ENCODE measurements at regions not wholly inside any gene's neighbourhood (a gene's known extent, or its start where the extent isn't known, plus 50 kb on each side); places are given as distances from the start of the nearest gene placed in this dataset.

DNA sequence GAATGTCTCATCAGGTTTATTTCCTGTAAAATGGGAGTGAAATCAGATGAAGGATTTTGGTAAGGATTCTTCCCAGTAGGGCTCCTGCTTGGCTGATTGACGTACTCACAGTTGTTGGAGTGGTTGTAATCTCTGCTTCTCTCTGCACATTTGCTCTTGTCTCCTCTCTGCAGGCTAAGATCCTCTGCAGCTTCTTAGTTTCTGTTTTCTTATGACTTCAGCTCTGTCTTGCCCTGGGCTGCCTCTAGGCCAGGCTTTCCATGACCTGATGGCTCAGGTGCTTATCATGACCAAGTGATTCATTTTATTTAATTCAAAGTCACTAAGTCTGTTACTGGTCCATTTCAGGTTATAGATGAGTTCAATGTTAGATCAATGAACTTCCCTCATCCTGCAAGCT lies 394.5 kb upstream of the DDHD1 start:
- in situ Hi-C loops (cut with HindIII; ENCODE audit: low pct_unique_long_range_greater_than_20kb, low sequenced_read_pairs) = no loop called here
- DNase-seq (ENCODE audit: low read depth) = no peak

DNA sequence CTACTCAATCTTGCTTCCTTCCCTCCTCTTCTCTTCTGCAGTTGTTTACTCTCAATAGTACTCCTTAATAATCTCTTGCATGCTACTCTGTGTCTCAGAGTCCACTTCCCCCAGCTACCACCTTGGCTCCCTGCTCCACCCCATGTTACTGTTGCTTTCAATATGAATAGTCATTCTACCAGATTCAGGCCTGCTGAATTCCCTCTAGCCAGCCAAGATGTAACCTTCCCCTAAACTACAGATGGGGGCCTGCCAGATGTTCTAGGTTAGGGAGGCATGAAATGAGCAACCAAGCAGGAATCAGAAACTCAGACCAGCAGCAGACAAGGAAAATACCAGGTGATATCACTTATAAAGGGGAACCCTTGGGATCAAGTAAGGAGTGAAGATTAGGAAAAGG lies 392.1 kb upstream of the DDHD1 start:
- in situ Hi-C loops (cut with HindIII; ENCODE audit: low pct_unique_long_range_greater_than_20kb, low sequenced_read_pairs) = no loop called here
- no peak for DNase-seq (ENCODE audit: low read depth)

DNA sequence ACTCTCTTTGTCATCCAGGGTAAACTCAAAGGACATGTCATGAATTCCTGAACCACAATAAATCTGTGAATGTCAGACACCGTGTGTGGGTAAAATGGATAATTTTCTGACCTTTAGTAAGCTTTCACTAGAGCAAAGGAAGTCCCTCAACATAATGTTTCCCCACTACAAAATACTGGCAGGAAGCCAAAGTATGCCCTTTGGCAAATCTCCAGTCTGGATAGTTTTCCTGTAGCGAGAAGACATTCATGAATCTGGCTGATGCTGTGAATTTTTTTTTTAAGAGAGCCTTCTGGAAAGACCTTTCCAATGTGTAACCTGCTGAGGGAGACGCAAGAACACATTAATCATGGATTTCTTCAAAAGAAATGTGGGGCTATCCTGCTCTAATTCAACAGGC lies 389.6 kb upstream of the DDHD1 start:
- in situ Hi-C loops (cut with HindIII; ENCODE audit: low pct_unique_long_range_greater_than_20kb, low sequenced_read_pairs) = no loop called here
- DNase-seq (ENCODE audit: low read depth) = peak; percentile 67

DNA sequence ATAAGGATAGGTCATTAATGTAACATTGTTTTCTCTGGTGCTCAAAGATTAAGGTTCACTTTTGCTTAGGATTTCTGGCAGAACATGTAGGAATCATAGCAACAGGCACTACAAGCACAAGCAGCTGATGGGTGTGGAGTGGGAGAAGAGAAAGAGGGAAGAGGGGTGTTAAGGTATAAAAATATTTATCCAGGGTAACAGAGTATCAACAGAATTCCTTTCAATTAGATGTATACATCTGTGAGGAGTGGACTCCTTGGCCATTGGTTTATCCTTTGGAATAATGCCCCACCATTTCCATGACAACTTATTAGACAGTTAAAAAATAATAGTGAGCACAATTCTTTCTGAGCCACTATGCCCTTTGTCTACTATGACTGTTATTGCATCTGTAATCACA lies 388.3 kb upstream of the DDHD1 start:
- in situ Hi-C loops (cut with HindIII; ENCODE audit: low pct_unique_long_range_greater_than_20kb, low sequenced_read_pairs) = no loop called here
- DNase-seq (ENCODE audit: low read depth) = no peak

DNA sequence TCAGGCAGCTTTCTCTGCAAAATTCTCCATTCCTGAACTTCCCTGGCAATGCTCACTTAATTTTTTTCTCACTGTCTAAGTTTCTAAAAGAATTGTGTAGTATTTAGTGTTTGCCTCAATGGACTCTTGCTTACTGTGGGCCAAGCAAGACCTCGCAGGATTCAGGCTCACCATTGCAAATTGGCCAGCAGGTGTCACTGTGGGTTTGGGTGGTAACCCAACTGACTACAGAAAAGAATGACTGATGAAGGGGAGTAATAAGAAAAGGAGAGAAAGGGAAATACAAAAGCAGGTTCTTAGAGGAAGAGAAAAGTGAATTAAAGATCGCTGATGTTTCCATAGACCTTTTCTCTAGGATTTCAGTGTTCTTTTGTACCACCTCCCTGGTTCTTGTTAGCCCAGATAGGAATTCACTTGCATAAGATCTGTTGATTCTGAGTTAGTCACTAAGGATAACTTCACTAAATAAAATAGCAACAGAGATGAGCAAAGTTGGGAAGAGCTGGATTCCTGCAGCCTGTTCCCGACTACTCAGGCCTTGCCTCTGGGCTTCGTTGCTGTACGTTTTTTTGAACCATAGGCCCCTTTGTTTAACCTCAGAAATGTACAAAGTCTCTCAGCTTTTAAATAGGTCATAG lies 386.5 kb upstream of the DDHD1 start:
- in situ Hi-C loops (cut with HindIII; ENCODE audit: low pct_unique_long_range_greater_than_20kb, low sequenced_read_pairs) = no loop called here

DNA sequence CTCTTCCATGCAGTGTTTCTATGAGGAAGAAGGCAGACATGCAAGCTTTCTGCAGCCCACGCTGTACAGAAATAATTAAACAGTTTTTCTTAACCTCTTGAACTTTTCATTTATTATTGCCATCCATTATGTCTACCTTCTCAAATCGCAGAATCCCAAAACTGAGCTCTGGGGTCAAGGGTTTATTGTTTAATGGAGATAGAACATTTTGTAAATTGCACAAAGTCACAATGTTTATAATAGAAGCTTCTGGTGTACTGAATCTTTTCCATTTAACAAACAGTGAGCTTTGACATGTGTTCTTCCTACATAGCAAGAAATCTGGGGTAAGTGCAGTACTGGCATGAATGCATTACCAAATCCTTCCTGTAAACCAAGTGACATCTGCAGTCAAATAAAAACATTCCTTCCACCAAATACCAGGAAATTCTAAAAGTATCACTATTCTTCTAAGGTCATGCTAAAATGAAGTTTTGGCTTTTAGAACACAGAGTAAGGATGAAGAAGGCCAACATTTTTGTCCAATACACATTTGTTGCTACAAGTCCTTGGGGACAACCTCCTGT lies 385.3 kb upstream of the DDHD1 start:
- DNase-seq (ENCODE audit: low read depth) = no peak
- in situ Hi-C loops (cut with HindIII; ENCODE audit: low pct_unique_long_range_greater_than_20kb, low sequenced_read_pairs) = no loop called here

More for the DNA sequence above, 386.5 kb upstream of the DDHD1 start:
- DNase-seq (ENCODE audit: low read depth) = peak; percentile 81

DNA sequence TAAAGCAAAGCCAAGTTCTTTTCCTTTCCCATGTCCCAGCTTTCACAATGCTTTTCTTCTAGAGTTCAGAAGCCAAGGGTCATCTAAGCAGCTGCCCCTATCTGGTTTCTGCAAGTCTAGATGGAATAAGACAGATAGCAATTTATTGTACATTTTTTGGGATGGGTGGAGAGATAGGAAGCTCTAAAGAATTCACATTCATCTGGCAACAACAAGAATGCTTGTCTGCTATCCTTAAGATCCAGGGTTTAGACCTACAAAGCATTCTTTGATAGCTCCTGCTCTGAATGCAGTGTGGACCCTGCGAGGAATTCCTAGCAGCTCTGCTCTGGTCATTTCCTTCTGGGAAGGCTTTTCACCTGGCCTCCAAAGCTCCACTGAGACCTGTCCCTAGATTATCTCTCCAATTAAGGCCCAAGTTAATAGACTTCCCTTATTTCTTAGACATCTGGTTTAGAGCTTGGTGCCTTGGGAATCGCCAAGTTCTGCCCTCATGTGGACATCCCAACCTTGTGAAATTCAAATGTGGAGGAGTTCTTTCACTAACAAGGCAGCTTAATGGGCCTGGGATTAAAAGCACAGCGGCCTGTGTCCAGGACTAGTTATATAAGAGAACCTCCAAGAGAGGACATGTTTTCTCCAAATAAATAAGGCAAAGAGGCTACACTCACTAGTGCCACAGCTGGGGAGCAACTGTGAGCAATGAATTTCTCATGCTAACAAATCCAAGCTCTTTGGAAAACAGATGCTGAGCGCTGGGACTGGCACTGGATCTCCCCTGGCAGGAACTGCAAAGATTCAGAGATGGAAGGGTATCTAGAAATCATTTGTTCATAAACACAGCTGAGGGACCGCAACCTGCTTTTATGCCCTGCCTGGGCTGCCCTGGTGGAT lies 384.5 kb upstream of the DDHD1 start:
- in situ Hi-C loops (cut with HindIII; ENCODE audit: low pct_unique_long_range_greater_than_20kb, low sequenced_read_pairs) = no loop called here
- DNase-seq (ENCODE audit: low read depth) = no peak

DNA sequence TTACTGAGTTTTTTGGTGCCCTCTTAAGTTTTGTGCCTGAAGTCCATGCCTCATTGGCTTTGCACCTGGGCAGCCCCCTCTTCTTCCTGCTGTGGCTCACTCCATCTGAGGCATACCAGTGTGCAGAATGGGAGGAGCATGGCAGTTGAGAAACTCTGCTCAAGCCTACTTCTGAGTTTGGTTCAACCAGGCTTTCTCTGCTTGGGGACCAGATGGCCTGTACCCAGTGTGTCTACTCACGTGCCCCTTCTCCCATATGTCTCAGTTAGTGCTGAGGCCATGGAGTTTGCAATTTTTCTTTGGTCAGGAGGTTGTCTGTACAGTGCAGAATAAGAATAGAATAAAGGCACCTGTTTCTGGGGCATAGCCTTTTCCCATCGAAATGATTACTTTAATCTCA lies 383.3 kb upstream of the DDHD1 start:
- no peak for DNase-seq (ENCODE audit: low read depth)
- in situ Hi-C loops (cut with HindIII; ENCODE audit: low pct_unique_long_range_greater_than_20kb, low sequenced_read_pairs) = no loop called here

DNA sequence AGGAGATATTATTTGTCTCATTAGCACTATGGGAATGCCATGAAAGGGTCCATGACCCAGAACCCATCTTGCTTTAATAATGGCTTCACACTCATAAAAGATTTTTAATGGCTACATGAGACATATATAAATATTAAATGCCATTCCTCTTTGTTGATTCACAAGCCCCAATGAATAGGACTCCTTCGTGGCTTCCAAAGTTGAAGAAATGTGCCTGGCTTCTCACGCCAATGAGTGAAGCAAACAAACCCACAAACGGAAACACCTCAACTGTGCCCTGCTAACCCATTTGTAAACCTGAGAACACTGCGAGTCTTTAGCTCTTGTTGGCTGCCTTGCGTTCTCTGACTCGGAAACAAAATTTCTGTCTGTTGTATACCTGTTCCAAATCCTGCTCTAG lies 381.7 kb upstream of the DDHD1 start:
- in situ Hi-C loops (cut with HindIII; ENCODE audit: low pct_unique_long_range_greater_than_20kb, low sequenced_read_pairs) = no loop called here
- no peak for DNase-seq (ENCODE audit: low read depth)

DNA sequence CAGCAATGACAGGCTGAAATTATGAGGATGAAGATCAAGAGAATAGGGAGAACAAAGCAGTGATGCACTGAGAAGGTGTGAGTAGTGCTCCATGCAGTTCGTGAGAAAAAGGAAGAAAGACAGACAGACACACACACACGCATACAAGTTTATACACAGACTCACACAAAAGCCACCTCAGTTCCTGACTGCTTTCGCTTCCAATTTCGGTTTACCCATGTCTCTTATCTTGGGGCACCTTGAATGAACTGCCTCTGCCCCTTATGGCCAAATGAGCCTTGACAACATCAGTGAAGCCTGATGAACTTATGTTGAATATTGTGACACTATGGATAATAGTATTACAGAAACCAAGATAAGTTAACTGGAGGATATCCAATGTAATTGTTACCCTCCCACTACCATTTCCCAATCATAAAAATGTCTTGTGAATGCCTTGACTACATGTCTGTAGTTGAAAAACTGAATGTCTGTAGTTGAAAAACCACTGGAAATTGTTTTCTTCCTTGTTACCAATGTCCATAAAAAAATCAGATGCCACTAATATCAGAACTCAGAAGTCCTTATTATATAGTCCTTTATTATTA lies 380.4 kb upstream of the DDHD1 start:
- in situ Hi-C loops (cut with HindIII; ENCODE audit: low pct_unique_long_range_greater_than_20kb, low sequenced_read_pairs) = no loop called here
- DNase-seq (ENCODE audit: low read depth) = no peak

DNA sequence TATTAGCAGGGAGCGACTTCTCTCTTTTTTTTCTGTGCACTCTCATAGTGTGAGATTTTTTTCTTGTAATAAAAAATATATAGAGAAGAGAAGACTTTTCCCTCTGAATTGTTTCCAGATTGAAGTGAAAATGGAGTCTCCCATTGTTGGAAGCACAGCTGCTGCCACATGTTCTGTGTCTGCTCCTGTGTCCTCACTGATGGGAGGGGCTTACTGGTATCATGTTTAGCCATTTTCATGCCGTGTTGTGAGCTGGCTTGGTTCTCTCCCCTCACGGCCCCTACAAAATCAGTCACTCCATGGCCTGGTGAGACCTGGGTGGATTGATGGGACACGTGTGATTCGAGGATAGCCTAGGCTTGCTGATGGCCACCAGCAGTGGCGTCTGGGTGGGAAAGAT lies 379.7 kb upstream of the DDHD1 start:
- no peak for DNase-seq (ENCODE audit: low read depth)
- in situ Hi-C loops (cut with HindIII; ENCODE audit: low pct_unique_long_range_greater_than_20kb, low sequenced_read_pairs) = no loop called here

DNA sequence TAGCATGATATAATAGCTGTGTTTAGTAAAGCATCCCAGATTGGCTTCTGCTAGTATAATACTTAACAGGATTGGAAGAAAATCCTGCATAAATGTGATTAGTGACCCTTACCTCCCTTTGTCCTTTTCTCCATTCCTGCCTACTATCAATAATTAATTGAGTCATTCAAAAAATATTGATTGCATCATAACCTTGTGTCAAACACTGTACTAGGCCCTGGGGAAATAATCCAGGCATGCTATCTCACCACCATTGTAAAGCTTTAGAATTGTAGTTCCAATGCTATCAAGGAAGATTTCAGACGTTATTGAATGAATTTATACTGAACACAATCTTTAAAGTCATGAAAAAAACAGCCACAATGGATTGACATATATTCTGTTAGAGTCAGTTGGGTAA lies 378.6 kb upstream of the DDHD1 start:
- in situ Hi-C loops (cut with HindIII; ENCODE audit: low pct_unique_long_range_greater_than_20kb, low sequenced_read_pairs) = no loop called here

DNA sequence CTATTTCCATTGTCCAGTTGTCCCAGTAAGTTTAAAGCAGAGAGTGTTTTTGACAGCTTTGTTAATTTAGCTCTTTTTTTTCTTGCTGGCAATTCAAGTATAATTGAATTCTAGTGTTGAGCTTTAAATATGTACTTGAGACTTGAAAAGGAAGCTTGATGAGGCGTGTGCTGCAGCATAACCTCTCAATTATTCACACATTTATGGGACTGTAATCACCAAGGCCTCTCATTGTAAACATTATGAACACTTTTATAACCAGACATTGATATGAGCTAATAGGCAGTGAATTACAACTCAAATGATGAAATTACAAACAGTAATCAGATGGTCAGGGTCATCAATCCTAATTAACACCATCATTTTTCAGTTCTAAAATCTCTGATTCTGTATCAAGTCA lies 378.0 kb upstream of the DDHD1 start:
- no peak for DNase-seq (ENCODE audit: low read depth)

More for the DNA sequence above, 378.6 kb upstream of the DDHD1 start:
- DNase-seq (ENCODE audit: low read depth) = no peak

DNA sequence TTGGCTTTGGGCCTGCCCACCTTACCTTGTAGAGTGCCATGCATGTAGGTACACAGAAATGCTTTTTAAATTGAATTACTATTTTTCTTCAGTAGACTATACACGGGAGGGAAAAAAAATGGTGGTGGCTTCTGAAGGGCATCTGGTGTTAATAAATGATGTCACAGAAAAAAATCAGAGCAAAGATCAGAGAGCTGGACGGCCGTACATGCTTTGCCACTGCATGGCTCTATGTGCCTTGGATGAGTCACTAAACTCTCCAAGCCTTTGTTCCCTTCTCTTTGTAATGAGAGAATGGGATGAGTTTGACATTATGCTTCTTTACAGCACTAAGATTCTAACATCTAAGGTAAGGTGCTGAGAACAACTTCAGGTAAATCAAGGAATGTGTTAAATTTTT lies 376.4 kb upstream of the DDHD1 start:
- in situ Hi-C loops (cut with HindIII; ENCODE audit: low pct_unique_long_range_greater_than_20kb, low sequenced_read_pairs) = no loop called here

More for the DNA sequence above, 378.0 kb upstream of the DDHD1 start:
- in situ Hi-C loops (cut with HindIII; ENCODE audit: low pct_unique_long_range_greater_than_20kb, low sequenced_read_pairs) = no loop called here

DNA sequence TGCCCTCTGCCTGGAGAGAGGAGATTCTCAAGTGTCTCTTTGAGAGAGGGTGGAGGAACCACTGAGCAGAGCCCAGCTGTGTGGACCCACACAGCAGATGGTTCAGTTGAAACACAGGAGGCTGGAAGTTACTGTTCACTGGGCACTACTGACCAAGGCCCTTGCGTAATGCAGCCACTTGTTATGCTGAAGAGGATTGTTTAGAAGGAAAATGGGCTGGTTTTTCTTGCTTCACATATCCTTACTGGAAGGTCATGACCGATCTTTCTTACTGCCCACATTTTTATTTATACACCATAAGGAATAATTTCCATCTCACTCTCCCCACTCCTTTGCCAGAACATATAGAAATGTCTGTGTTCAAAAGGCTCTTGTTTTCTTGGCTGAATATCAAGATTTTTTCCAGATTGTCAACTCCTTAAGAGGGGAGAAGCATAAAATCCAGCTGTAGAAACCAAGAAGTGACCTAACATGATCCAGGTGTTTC lies 375.1 kb upstream of the DDHD1 start:
- no peak for DNase-seq (ENCODE audit: low read depth)
- in situ Hi-C loops (cut with HindIII; ENCODE audit: low pct_unique_long_range_greater_than_20kb, low sequenced_read_pairs) = no loop called here

More for the DNA sequence above, 376.4 kb upstream of the DDHD1 start:
- DNase-seq (ENCODE audit: low read depth) = no peak

DNA sequence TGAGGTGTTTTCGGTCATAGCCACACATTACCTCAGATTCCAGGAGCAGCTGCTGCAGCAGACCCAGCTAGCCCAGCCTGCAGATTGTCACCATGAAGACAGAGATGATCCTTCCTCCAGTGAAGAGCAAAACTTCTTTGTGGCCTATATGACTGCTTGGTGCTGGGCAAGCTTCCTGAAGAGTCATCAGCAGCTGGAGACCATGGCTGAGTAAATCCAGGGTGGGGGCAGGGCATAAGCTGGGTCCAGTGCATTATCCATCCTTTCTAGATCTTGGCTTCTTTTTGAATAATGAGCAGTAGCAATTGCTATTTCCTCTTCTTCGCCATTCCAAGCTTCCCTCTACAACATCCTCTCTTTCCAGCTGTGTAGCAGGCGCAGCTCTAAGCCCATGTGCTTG lies 373.1 kb upstream of the DDHD1 start:
- DNase-seq (ENCODE audit: low read depth) = no peak
- in situ Hi-C loops (cut with HindIII; ENCODE audit: low pct_unique_long_range_greater_than_20kb, low sequenced_read_pairs) = no loop called here

DNA sequence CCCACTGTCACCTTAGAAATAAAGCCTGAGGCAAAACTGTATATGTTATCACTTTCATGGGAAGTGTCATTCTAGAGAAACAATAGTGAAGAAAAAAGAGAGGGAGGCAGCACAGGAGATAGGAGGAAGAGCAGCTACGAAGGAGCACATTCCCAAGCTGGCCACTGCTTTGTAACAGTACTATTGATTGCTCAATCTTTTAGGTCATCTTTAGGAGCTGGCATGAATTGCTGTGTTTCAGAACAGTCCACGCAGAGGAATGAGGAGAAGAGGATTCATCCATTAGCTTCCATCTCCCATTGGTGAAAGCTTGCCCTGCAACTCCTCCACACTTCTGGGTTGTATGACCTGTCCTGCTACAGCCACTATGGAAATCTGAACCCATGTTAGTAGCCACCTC lies 372.5 kb upstream of the DDHD1 start:
- in situ Hi-C loops (cut with HindIII; ENCODE audit: low pct_unique_long_range_greater_than_20kb, low sequenced_read_pairs) = no loop called here
- DNase-seq (ENCODE audit: low read depth) = no peak

DNA sequence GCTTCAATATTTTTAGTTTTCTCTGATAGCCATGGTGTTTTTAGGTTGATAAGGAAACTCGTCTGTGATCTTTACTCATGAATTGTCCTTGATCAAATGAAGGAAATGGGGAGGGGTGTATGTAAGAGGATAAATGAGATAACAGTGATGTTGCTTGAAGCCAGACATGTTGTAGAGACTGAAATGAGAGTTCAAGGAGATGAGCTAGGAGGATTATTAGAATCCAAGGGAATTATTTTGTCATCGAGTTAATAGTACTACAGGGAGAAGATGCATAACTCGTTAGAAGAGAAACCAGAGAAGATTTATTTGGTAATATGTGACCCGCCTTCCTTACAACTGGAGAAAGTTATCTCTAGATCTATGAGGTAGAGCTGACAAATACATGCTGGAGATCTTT lies 371.3 kb upstream of the DDHD1 start:
- no peak for DNase-seq (ENCODE audit: low read depth)
- in situ Hi-C loops (cut with HindIII; ENCODE audit: low pct_unique_long_range_greater_than_20kb, low sequenced_read_pairs) = no loop called here

DNA sequence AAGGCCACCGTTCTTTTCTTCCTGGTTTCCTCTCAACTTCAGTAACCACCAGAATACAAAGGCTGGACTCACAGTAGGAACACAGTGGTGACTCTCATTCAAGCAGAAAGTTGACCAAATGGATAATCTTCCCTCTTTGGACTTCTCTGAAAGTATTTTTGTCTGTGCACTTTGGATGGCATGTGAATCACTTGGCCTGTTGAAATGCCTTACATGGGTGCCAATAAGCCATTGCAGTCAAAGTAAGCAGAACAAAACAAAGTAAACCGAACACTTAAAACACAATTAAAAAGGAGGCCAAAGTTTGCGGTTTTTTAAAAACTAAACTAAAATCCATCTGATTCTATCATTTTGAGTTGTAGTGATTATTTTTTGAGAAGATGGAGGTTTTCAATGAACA lies 370.1 kb upstream of the DDHD1 start:
- in situ Hi-C loops (cut with HindIII; ENCODE audit: low pct_unique_long_range_greater_than_20kb, low sequenced_read_pairs) = no loop called here
- DNase-seq (ENCODE audit: low read depth) = no peak
